NCI-H460 (cell line): ENCODE measurements at regions not wholly inside any gene's neighbourhood (a gene's known extent, or its start where the extent isn't known, plus 50 kb on each side); places are given as distances from the start of the nearest gene placed in this dataset.
"Not testable (repeated sequence)": the region's sequence is repeated elsewhere in the genome, so short reads cannot be mapped to it uniquely, and the experiment has no call there.

Experiments used
- DNase-seq: peaks from one replicate; pipeline ENCODE4 v3.0.0-alpha.2; 2016; ENCODE audit warnings: low read depth; ENCODE audit errors: extremely low read depth

- no peak for DNase-seq
Measured at GRCh38 chr2:167697948-167698347, 549.4 kb downstream of the STK39 start.

- no peak for DNase-seq
Measured at GRCh38 chr2:167697194-167697593, 550.2 kb downstream of the STK39 start.

GRCh38 chr2:167692936-167693335, 554.5 kb downstream of the STK39 start:
- DNase-seq, result no peak

GRCh38 chr2:167692191-167692590, 555.2 kb downstream of the STK39 start:
- no peak for DNase-seq

- DNase-seq, result no peak
Measured at GRCh38 chr2:167689444-167689843, 558.0 kb downstream of the STK39 start.

GRCh38 chr2:167686691-167687090, 560.7 kb downstream of the STK39 start:
- DNase-seq, result no peak

- no peak for DNase-seq
Measured at GRCh38 chr2:167681234-167682015, 566.0 kb downstream of the STK39 start.

- no peak for DNase-seq
Measured at GRCh38 chr2:167678158-167678557, 569.2 kb downstream of the STK39 start.

GRCh38 chr2:167675906-167676305, 571.5 kb downstream of the STK39 start:
- no peak for DNase-seq

- no peak for DNase-seq
Measured at GRCh38 chr2:167670588-167670987, 576.8 kb downstream of the STK39 start.

GRCh38 chr2:167653131-167653530, 594.3 kb downstream of the STK39 start:
- DNase-seq, result no peak

GRCh38 chr2:167652401-167652800, 595.0 kb downstream of the STK39 start:
- DNase-seq, result no peak

GRCh38 chr2:167651406-167652151, 595.8 kb downstream of the STK39 start:
- no peak for DNase-seq

GRCh38 chr2:167646557-167646956, 600.8 kb downstream of the STK39 start:
- DNase-seq, result no peak

- no peak for DNase-seq
Measured at GRCh38 chr2:167640096-167640495, 607.3 kb downstream of the STK39 start.

GRCh38 chr2:167637741-167638140, 609.7 kb downstream of the STK39 start:
- DNase-seq, result no peak

GRCh38 chr2:167632271-167632670, 615.1 kb downstream of the STK39 start:
- DNase-seq, result not testable (repeated sequence)

- no peak for DNase-seq
Measured at GRCh38 chr2:167626961-167627360, 620.4 kb downstream of the STK39 start.

- DNase-seq, result no peak
Measured at GRCh38 chr2:167626301-167626700, 621.1 kb downstream of the STK39 start.

- DNase-seq, result no peak
Measured at GRCh38 chr2:167616997-167617396, 630.4 kb downstream of the STK39 start.

- DNase-seq, result no peak
Measured at GRCh38 chr2:167613471-167613870, 633.9 kb downstream of the STK39 start.

GRCh38 chr2:167608487-167608886, 638.9 kb downstream of the STK39 start:
- no peak for DNase-seq
